Stimulated activated naive B cell treated with anti-CD40 and anti-IgM and Interleukin-4, amounts not matched to agents 10 μg/mL and 1 μg/mL and 100 μg/mL, for 72 hours (primary cell): ENCODE measurements at regions not wholly inside any gene's neighbourhood (a gene's known extent, or its start where the extent isn't known, plus 50 kb on each side); places are given as distances from the start of the nearest gene placed in this dataset.

ENCODE experiments used
- ATAC-seq, 2 donors: fragments of 150-1000 bp; cut with Tn5 transposase; replicated peaks; 2 replicates each; pipeline ENCODE4 v1.10.0; 2021; ENCODE audit warnings: moderate library complexity in 1 of 2
- DNase-seq: peaks from one replicate; pipeline ENCODE4 v3.0.0; 2021
- H3K27ac Mint-ChIP-seq: one replicate; pipeline ENCODE4 v1.8.0; 2022; ENCODE audit warnings: mild to moderate bottlenecking, mixed read lengths
- H3K27me3 Mint-ChIP-seq, 2 donors: one replicate each; pipeline ENCODE4 v1.8.0; 2022; ENCODE audit warnings: mixed read lengths in 2 of 2
- H3K36me3 Mint-ChIP-seq, 2 donors: one replicate each; pipeline ENCODE4 v1.8.0; 2022; ENCODE audit warnings: mixed read lengths in 2 of 2, mild to moderate bottlenecking in 1 of 2
- H3K4me1 Mint-ChIP-seq, 2 donors: one replicate each; pipeline ENCODE4 v1.8.0; 2022; ENCODE audit warnings: mixed read lengths in 2 of 2, mild to moderate bottlenecking in 1 of 2
- H3K4me3 Mint-ChIP-seq, 2 donors: one replicate each; pipeline ENCODE4 v1.8.0; 2022; ENCODE audit warnings: mild to moderate bottlenecking in 2 of 2, mixed read lengths in 2 of 2, moderate library complexity in 1 of 2
- H3K9me3 Mint-ChIP-seq, 2 donors: one replicate each; pipeline ENCODE4 v1.8.0; 2022; ENCODE audit warnings: mixed read lengths in 2 of 2, mild to moderate bottlenecking in 1 of 2

DNA sequence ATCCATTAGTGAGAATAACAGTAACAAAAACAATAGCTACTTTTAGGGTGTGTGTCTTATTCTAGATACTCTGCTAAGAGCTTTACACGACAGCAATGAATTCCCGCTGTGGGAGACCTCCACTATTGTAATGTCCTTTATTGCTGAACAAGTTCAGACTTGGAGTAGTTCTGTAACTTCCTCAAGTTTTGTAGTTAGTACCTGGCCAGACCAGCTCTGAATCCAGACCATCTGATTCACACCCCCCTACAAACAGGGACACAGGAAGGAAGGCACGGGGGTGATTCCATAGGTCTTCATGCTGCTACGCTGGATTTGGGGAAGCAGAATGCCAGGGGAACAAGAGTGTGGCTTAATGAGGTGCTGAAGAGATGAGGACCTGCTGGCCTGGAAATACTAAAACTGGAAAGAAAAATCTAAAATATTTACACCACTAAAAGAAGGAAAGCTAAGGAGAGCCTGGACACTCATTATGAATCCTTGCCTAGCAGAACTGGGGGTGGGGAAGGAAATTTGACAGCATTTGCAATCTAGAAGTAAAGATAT is 194.6 kb upstream of the TMEM72 start:
- peaks cover 5 to 6% of the 10 kb centered on the region in 2 donors for H3K9me3 Mint-ChIP-seq
- ATAC-seq: no peak
- H3K27me3 Mint-ChIP-seq: peaks cover 9 to 36% of the 10 kb centered on the region in 2 donors
- peaks cover 0 to 5% of the 10 kb centered on the region in 2 donors for H3K4me1 Mint-ChIP-seq
- H3K36me3 Mint-ChIP-seq: no peaks in the 10 kb centered on the region
- no peak for DNase-seq
- H3K4me3 Mint-ChIP-seq: no peak overlapping the region
- H3K27ac Mint-ChIP-seq: no peak overlapping the region

- peaks cover 0 to 2% of the 10 kb centered on the region in 2 donors for H3K36me3 Mint-ChIP-seq
- DNase-seq (no peak), ATAC-seq (peak; percentile 60 to 64)
- peaks cover 16 to 35% of the 10 kb centered on the region in 2 donors for H3K4me1 Mint-ChIP-seq
- H3K4me3 Mint-ChIP-seq: no peak overlapping the region
- peaks cover 8 to 26% of the 10 kb centered on the region in 2 donors for H3K27me3 Mint-ChIP-seq
- peaks cover 10 to 11% of the 10 kb centered on the region in 2 donors for H3K9me3 Mint-ChIP-seq
- H3K27ac Mint-ChIP-seq: no peak overlapping the region
These were observed 188.1 kb upstream of the TMEM72 start for GRCh38 chr10:44723082-44723481.

- H3K27ac Mint-ChIP-seq: no peak overlapping the region
- peak; percentile 39 to 47 for ATAC-seq
- no peak overlapping the region for H3K4me3 Mint-ChIP-seq
- no peak for DNase-seq
- H3K4me1 Mint-ChIP-seq: peaks cover 16 to 35% of the 10 kb centered on the region in 2 donors
- peaks cover 8 to 23% of the 10 kb centered on the region in 2 donors for H3K27me3 Mint-ChIP-seq
- peaks cover 0 to 2% of the 10 kb centered on the region in 2 donors for H3K36me3 Mint-ChIP-seq
- H3K9me3 Mint-ChIP-seq: peaks cover 4 to 9% of the 10 kb centered on the region in 2 donors
These were observed 187.4 kb upstream of the TMEM72 start for GRCh38 chr10:44723619-44724325.

DNA sequence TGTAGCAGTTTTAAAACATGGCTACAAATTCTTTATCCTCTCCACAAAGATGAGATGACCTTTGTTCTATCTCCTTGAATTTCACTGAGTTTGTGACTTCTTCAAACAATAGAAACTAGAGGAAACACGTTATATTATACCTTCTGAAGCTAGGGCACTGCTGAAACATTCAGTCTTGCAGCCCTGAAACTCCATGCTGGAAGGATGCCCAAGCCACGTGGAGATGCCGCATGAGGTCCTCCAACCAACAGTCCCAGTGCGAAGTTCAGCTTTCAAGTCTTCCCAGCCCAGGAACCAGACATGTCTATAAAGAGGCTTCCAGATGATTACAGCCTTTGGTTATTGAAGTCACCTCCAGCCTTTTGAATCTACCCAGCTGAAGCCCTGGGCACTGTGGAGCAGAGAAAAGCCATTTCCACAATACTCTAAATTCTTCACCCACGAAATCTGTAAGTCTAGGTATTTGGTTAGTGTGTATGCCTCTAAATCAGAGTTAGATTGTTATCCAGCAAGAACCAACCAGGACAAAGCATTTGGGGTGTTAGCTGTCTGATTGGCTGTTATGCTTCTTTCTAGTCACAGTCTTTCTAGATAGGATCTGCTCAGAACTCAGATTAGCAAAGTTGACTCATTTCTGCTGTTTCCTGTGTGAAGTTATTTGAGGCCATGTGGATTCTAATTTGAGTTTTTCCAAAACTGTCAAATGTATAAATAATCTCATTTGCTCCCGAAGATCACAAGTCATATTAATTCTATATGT is 186.5 kb upstream of the TMEM72 start:
- Mint-ChIP-seq H3K27me3 (peaks cover 8 to 16% of the 10 kb centered on the region in 2 donors), H3K9me3 (peaks cover 4 to 10% of the 10 kb centered on the region in 2 donors), H3K27ac (no peak overlapping the region), H3K4me1 (peaks cover 16 to 35% of the 10 kb centered on the region in 2 donors), H3K36me3 (peaks cover 0 to 2% of the 10 kb centered on the region in 2 donors), H3K4me3 (no peak overlapping the region)
- no peak for DNase-seq
- ATAC-seq: peak in 1 of 2 donors; percentile 16

GRCh38 chr10:44725404-44725803 is 185.7 kb upstream of the TMEM72 start:
- peaks cover 7 to 12% of the 10 kb centered on the region in 2 donors for H3K9me3 Mint-ChIP-seq
- peaks cover 4 to 10% of the 10 kb centered on the region in 2 donors for H3K27me3 Mint-ChIP-seq
- DNase-seq (no peak), ATAC-seq (peak; percentile 95 to 97)
- no peak overlapping the region for H3K27ac Mint-ChIP-seq
- H3K4me1 Mint-ChIP-seq: peaks cover 16 to 34% of the 10 kb centered on the region in 2 donors
- peaks cover 2% of the 10 kb centered on the region in 2 donors for H3K36me3 Mint-ChIP-seq
- peak overlapping the region in 1 of 2 donors; percentile 10 for H3K4me3 Mint-ChIP-seq

DNA sequence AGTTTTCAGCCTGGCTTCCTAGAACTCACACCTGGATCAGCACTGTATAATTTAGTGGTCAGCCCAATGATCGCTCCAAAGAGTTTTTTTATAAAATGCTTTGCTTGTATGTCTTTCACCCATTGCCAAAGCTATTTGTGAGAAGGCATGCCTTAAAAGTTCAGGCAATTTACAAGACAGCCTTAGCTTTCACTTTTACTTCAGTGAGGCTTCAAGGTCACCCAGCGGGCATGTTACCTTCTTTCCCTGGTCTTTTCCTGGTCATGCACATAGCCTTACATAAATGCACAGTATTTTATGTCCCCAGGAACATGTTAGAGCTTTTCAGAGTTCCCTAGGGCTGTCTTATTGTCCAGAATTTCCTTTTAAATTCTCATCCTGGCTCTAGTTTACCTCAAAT is 179.9 kb upstream of the TMEM72 start:
- Mint-ChIP-seq H3K9me3 (peaks cover 8 to 10% of the 10 kb centered on the region in 2 donors), H3K4me3 (no peak overlapping the region), H3K27ac (no peak overlapping the region), H3K4me1 (no peaks in the 10 kb centered on the region), H3K36me3 (peaks cover 3 to 5% of the 10 kb centered on the region in 2 donors), H3K27me3 (peaks cover 12 to 13% of the 10 kb centered on the region in 2 donors)
- ATAC-seq (no peak), DNase-seq (no peak)

GRCh38 chr10:44733501-44734488 is 177.3 kb upstream of the TMEM72 start:
- peaks cover 6 to 8% of the 10 kb centered on the region in 2 donors for H3K9me3 Mint-ChIP-seq
- peaks cover 29 to 35% of the 10 kb centered on the region in 2 donors for H3K27me3 Mint-ChIP-seq
- H3K36me3 Mint-ChIP-seq: peaks cover 3 to 5% of the 10 kb centered on the region in 2 donors
- ATAC-seq: no peak
- H3K4me3 Mint-ChIP-seq: no peak overlapping the region
- no peak for DNase-seq
- no peak overlapping the region for H3K27ac Mint-ChIP-seq
- no peaks in the 10 kb centered on the region for H3K4me1 Mint-ChIP-seq

DNA sequence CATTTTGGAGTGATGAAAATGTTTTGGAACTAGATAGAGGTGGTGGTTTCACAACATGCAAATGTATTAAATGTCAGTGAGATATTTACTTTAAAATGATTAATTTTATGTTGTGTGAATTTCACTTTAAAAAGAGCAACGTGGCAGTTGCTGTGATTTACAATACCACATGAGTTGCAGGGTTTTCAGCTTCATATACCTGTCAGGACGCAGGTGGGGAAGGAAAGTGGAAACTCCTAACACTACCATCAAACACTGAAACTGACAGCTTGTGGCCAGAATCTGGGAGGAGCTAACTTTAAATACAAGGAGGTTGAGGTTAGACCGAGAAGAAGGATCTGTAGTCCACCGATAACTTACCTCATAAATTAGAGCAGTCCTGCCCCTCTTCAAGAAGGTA is 168.9 kb upstream of the TMEM72 start:
- ATAC-seq (no peak), DNase-seq (no peak)
- H3K36me3 Mint-ChIP-seq: no peaks in the 10 kb centered on the region

DNA sequence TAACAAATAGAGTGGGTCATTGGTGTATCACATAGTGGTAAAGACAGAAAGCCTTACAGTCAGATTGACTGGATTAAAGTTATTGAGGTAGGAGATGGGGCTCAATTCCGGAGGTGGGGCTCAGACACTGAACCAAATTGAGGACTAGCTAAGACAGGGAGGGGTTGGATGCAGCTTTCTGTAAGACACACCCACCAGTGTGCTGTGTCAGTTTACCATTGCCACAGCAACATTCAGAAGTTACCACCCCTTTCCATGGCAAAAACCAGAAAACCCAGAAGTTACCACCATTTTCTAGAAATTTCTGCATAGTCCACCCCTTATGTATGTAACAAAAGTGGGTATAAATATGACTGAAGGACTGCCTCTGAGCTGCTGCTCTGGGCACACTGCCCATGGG is 167.6 kb upstream of the TMEM72 start:
- H3K9me3 Mint-ChIP-seq: peaks cover 4 to 6% of the 10 kb centered on the region in 2 donors
- DNase-seq: no peak
- H3K36me3 Mint-ChIP-seq: no peaks in the 10 kb centered on the region
- no peak overlapping the region for H3K27ac Mint-ChIP-seq
- H3K4me1 Mint-ChIP-seq: no peaks in the 10 kb centered on the region
- H3K27me3 Mint-ChIP-seq: peaks cover 14 to 16% of the 10 kb centered on the region in 2 donors
- H3K4me3 Mint-ChIP-seq: no peak overlapping the region
- ATAC-seq: no peak

More for the DNA sequence above, 168.9 kb upstream of the TMEM72 start:
- no peak overlapping the region for H3K4me3 Mint-ChIP-seq
- H3K27me3 Mint-ChIP-seq: peaks cover 14 to 19% of the 10 kb centered on the region in 2 donors
- H3K9me3 Mint-ChIP-seq: peaks cover 0 to 3% of the 10 kb centered on the region in 2 donors
- no peak overlapping the region for H3K27ac Mint-ChIP-seq
- H3K4me1 Mint-ChIP-seq: no peaks in the 10 kb centered on the region

GRCh38 chr10:44745920-44746319 is 165.2 kb upstream of the TMEM72 start:
- no peak for DNase-seq
- Mint-ChIP-seq H3K9me3 (peaks cover 3 to 4% of the 10 kb centered on the region in 2 donors), H3K27ac (no peak overlapping the region), H3K36me3 (no peaks in the 10 kb centered on the region), H3K4me3 (no peak overlapping the region), H3K27me3 (peaks cover 12 to 13% of the 10 kb centered on the region in 2 donors), H3K4me1 (no peaks in the 10 kb centered on the region)
- no peak for ATAC-seq

- Mint-ChIP-seq H3K4me3 (no peak overlapping the region), H3K9me3 (peaks cover 3 to 4% of the 10 kb centered on the region in 2 donors), H3K4me1 (peaks cover 0 to 5% of the 10 kb centered on the region in 2 donors), H3K36me3 (no peaks in the 10 kb centered on the region), H3K27me3 (peaks cover 12 to 13% of the 10 kb centered on the region in 2 donors), H3K27ac (no peak overlapping the region)
- ATAC-seq (no peak), DNase-seq (no peak)
These were observed 163.5 kb upstream of the TMEM72 start for GRCh38 chr10:44747593-44748172.

DNA sequence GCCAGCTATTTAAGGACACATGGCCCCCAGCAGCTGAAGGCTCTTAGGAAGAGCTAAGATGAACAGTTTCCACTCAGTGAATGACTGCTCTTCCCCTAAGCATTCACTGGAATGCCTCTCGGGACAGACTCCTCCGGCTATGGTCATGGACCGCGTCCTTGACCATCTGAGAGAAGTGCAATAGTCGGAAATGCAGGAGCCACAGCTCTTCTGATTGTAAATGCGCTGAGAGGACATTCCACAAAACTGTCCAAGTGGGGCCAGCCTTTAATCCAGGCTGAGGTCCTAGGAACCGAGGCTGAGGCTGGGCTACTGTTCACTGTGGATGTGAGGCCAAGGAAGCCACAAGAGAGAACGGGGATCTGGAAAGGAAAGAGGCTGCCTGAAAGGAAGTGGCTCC is 162.0 kb upstream of the TMEM72 start:
- Mint-ChIP-seq H3K36me3 (no peaks in the 10 kb centered on the region), H3K4me3 (no peak overlapping the region), H3K27me3 (peaks cover 12 to 13% of the 10 kb centered on the region in 2 donors), H3K9me3 (peaks cover 3 to 4% of the 10 kb centered on the region in 2 donors), H3K27ac (no peak overlapping the region), H3K4me1 (peaks cover 0 to 5% of the 10 kb centered on the region in 2 donors)
- DNase-seq: no peak
- no peak for ATAC-seq
